HCT116 (cell line): ENCODE measurements at regions not wholly inside any gene's neighbourhood (a gene's known extent, or its start where the extent isn't known, plus 50 kb on each side); places are given as distances from the start of the nearest gene placed in this dataset.
"Not testable (repeated sequence)": the region's sequence is repeated elsewhere in the genome, so short reads cannot be mapped to it uniquely, and the experiment has no call there.

Experiments
- CEBPB ChIP-seq: IDR thresholded peaks from 2 replicates; pipeline ENCODE4 v1.6.1; 2012; ENCODE audit warnings: low read depth
- CTCF ChIP-seq, 3 experiments: fragments of 200-600 bp in 1 of 3; sonication (generic) in 1 of 3; IDR thresholded peaks in 2 of 3; conservative IDR thresholded peaks in 1 of 3; 2 replicates each; pipeline ENCODE4 v1.5.1; 2012 to 2017; ENCODE audit warnings: low read depth in 2 of 3, low read length in 2 of 3, antibody characterized with exemption in 1 of 3, borderline replicate concordance in 1 of 3, control low read depth in 1 of 3, mild to moderate bottlenecking in 1 of 3, mixed read lengths in 1 of 3, mixed run types in 1 of 3, moderate library complexity in 1 of 3; ENCODE audit not compliant: insufficient read depth in 1 of 3
- POLR2A ChIP-seq: IDR thresholded peaks from 2 replicates; pipeline ENCODE4 v1.7.0; 2011; ENCODE audit warnings: borderline replicate concordance; ENCODE audit not compliant: insufficient read depth, insufficient read length; ENCODE audit errors: extremely low read depth
- POLR2AphosphoS5 ChIP-seq: IDR thresholded peaks from 2 replicates; pipeline ENCODE4 v1.6.1; 2011; ENCODE audit warnings: mild to moderate bottlenecking, low read depth, low read length, moderate library complexity
- REST ChIP-seq: IDR thresholded peaks from 2 replicates; pipeline ENCODE4 v1.6.1; 2012; ENCODE audit warnings: low read depth

GRCh38 chr14:71567499-71568133 is 364.6 kb upstream of the RGS6 start:
- TF ChIP-seq POLR2A; CTCF (IDR thresholded peaks at IDR 0.05 in 2 of 3, conservative IDR thresholded peaks at IDR 0.05 in 1 of 3; ENCODE audit: borderline replicate concordance in 1 of 3, insufficient read depth in 1 of 3, low read depth in 2 of 3, low read length in 2 of 3); POLR2AphosphoS5; REST; CEBPB: not testable (repeated sequence)
